ENCODE measurements at regions not wholly inside any gene's neighbourhood (a gene's known extent, or its start where the extent isn't known, plus 50 kb on each side); places are given as distances from the start of the nearest gene placed in this dataset.

DNA sequence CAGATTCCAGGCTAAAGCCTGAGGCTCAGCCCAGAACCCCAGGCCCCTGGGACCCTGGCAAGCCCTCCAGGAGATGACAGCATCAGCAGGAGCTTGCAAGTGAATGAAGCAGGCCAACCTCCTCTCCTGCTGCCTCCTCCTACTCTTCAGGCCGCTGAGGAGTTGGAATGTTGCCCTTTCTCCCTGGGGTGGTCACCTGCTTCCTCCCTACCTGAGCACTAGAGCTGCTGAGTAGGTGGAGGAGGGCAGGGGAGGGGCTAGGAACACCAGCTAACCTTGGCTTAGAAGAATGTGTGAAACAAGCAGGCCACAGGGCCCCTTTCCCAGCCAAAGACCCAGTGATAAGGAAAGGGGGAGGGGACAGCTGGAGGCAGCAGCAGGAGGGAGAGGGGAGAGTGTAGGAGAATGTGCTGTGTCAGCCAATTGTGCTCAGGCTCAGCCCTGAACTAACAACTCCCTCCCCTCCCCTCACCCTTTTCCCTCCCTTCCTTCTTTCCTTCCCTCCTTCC, 58.0 kb downstream of the PJA1 start:
- TF ChIP-seq, protein P1, sequence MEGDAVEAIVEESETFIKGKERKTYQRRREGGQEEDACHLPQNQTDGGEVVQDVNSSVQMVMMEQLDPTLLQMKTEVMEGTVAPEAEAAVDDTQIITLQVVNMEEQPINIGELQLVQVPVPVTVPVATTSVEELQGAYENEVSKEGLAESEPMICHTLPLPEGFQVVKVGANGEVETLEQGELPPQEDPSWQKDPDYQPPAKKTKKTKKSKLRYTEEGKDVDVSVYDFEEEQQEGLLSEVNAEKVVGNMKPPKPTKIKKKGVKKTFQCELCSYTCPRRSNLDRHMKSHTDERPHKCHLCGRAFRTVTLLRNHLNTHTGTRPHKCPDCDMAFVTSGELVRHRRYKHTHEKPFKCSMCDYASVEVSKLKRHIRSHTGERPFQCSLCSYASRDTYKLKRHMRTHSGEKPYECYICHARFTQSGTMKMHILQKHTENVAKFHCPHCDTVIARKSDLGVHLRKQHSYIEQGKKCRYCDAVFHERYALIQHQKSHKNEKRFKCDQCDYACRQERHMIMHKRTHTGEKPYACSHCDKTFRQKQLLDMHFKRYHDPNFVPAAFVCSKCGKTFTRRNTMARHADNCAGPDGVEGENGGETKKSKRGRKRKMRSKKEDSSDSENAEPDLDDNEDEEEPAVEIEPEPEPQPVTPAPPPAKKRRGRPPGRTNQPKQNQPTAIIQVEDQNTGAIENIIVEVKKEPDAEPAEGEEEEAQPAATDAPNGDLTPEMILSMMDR (conservative IDR thresholded peaks at IDR 0.05; ENCODE audit: low read depth, low read length), result no peak
- no peaks in the 10 kb centered on the region for H3K79me2 ChIP-seq (ENCODE audit: insufficient read depth, low read depth)
- H3K27me3 ChIP-seq (ENCODE audit: insufficient read depth, low read depth), result no peaks in the 10 kb centered on the region
- no peaks in the 10 kb centered on the region for H3K4me1 ChIP-seq (ENCODE audit: low read depth, poor library complexity, severe bottlenecking)
- no peak overlapping the region for H3K4me3 ChIP-seq (IDR thresholded peaks at IDR 0.05; ENCODE audit: insufficient read depth, low read depth, low read length)
- H2AFZ ChIP-seq (ENCODE audit: low read depth), result no peak overlapping the region
- no peaks in the 10 kb centered on the region for H4K20me1 ChIP-seq (ENCODE audit: insufficient read depth)
- no peak overlapping the region for H3K27ac ChIP-seq
- no peak overlapping the region for H3K4me2 ChIP-seq
- no peak overlapping the region for H3K9ac ChIP-seq
- H3K36me3 ChIP-seq (ENCODE audit: insufficient read depth), result no peaks in the 10 kb centered on the region

DNA sequence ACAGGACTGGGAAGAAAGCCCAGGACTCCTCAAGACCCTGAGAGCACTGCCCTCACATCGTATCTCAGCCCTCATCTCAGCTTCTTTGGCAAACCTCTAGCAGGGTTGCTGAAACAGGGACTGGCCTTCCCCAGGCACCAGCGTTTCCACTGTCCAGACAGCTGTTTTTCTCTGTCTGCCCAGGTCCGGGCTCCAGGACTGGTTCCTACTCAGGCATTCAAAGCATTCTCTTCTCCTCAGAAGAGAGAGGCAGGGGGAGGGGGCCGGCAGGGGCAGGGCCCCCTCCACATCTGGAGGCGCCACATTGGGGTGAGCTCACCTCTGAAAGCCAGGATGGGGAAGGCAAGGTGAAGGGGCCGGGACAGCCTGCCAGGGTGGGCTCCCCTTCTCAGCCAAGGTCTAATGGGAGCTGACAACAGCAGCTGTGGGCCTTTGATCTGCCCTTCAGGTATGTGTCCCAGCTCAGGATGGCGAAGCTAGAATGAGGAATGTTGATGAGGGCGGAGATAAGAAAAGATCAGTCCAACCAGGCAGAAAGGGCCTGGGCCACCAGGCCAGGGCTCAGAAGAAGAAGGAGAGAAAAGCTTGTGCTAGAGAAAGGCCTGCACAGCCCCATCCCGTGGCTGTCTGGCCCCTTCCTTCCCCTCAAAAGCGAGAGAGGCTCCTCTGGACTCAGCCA, 60.4 kb downstream of the PJA1 start:
- Histone ChIP-seq H3K27me3 (ENCODE audit: insufficient read depth, low read depth) (no peaks in the 10 kb centered on the region), H3K4me1 (ENCODE audit: low read depth, poor library complexity, severe bottlenecking) (no peaks in the 10 kb centered on the region), H3K4me2 (no peak overlapping the region), H2AFZ (ENCODE audit: low read depth) (no peak overlapping the region), H4K20me1 (ENCODE audit: insufficient read depth) (no peaks in the 10 kb centered on the region), H3K27ac (no peak overlapping the region), H3K36me3 (ENCODE audit: insufficient read depth) (no peaks in the 10 kb centered on the region), H3K79me2 (ENCODE audit: insufficient read depth, low read depth) (no peaks in the 10 kb centered on the region), H3K9ac (no peak overlapping the region), H3K4me3 (IDR thresholded peaks at IDR 0.05; ENCODE audit: insufficient read depth, low read depth, low read length) (no peak overlapping the region)
- TF ChIP-seq, protein P1 (conservative IDR thresholded peaks at IDR 0.05; ENCODE audit: low read depth, low read length), result no peak

DNA sequence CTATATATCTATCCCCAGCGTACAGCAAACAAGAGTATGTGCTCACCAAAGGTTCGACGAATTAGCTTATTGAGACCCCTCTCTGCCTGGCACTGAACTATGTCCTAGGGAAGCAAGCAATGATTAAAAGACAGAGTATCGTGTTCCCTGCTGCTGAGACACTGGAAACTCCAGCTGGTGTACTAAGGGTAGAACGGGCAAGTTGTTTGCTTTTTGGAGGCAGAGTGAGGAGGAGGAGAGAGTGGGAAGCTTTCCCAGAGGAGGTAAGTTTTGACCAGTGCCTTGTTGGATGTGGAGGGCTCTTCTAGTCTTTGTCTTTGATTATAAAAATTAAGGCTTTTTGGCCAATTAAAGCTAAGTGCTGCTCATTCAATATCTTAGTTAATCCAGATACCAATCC, 61.7 kb downstream of the PJA1 start:
- Histone ChIP-seq H3K27ac (no peak overlapping the region), H3K27me3 (ENCODE audit: insufficient read depth, low read depth) (no peaks in the 10 kb centered on the region), H3K4me1 (ENCODE audit: low read depth, poor library complexity, severe bottlenecking) (no peaks in the 10 kb centered on the region)

DNA sequence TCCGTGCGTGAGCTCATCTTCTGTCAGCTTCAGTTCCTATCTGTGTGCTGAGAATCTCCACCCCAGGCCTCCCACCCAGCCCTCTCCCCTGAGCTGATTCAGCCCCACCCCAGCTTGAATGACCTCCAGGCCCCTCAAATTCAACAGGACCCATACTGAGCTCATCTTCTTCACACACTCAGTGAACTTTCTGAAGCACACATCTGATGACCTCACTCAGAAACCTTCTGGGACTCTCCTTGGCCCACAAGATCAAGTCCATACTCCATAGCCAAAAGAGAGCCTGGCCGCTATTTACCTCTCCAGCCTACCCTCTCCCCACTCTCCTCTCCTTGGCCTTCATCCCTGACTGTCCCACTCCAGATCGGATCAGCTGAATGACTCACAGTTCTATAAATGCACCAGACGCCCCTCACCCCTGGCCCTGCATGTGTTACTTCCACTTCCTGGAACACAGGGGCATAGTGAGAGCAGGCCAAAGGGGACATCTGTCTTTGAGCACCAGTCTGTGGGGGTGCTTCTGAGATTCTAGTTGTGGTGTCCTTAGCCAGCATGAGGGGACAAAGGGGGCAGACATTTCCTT, 62.5 kb downstream of the PJA1 start:
- Histone ChIP-seq H3K79me2 (ENCODE audit: insufficient read depth, low read depth) (no peaks in the 10 kb centered on the region), H3K27me3 (ENCODE audit: insufficient read depth, low read depth) (no peaks in the 10 kb centered on the region), H4K20me1 (ENCODE audit: insufficient read depth) (no peaks in the 10 kb centered on the region), H3K4me1 (ENCODE audit: low read depth, poor library complexity, severe bottlenecking) (no peaks in the 10 kb centered on the region), H3K9ac (no peak overlapping the region), H3K27ac (no peak overlapping the region), H3K4me2 (no peak overlapping the region), H3K36me3 (ENCODE audit: insufficient read depth) (no peaks in the 10 kb centered on the region), H2AFZ (ENCODE audit: low read depth) (no peak overlapping the region), H3K4me3 (IDR thresholded peaks at IDR 0.05; ENCODE audit: insufficient read depth, low read depth, low read length) (no peak overlapping the region)
- TF ChIP-seq, protein P1 (conservative IDR thresholded peaks at IDR 0.05; ENCODE audit: low read depth, low read length), result no peak

More for the DNA sequence above, 61.7 kb downstream of the PJA1 start:
- no peak overlapping the region for H3K4me2 ChIP-seq
- no peak overlapping the region for H3K4me3 ChIP-seq (IDR thresholded peaks at IDR 0.05; ENCODE audit: insufficient read depth, low read depth, low read length)
- TF ChIP-seq, protein P1 (conservative IDR thresholded peaks at IDR 0.05; ENCODE audit: low read depth, low read length), result no peak
- H3K36me3 ChIP-seq (ENCODE audit: insufficient read depth), result no peaks in the 10 kb centered on the region
- H4K20me1 ChIP-seq (ENCODE audit: insufficient read depth), result no peaks in the 10 kb centered on the region
- H3K79me2 ChIP-seq (ENCODE audit: insufficient read depth, low read depth), result no peaks in the 10 kb centered on the region
- no peak overlapping the region for H2AFZ ChIP-seq (ENCODE audit: low read depth)
- no peak overlapping the region for H3K9ac ChIP-seq

Measured in KMS-11 (cell line).